GM12864 (cell line): ENCODE measurements at regions not wholly inside any gene's neighbourhood (a gene's known extent, or its start where the extent isn't known, plus 50 kb on each side); places are given as distances from the start of the nearest gene placed in this dataset.

Experiments
- DNase-seq: peaks from one replicate; pipeline ENCODE4 v3.0.0-alpha.2; 2011; ENCODE audit warnings: low read depth
- H3K4me3 ChIP-seq: 2 replicates; pipeline ENCODE4 v1.5.1; 2011; ENCODE audit warnings: mild to moderate bottlenecking, low read depth, low read length, control low read depth
- TF ChIP-seq, protein P1 (sequence below): IDR thresholded peaks from 2 replicates; pipeline ENCODE4 v1.5.1; 2011; ENCODE audit warnings: low read depth, mild to moderate bottlenecking, moderate library complexity, low read length, control low read depth, inconsistent platforms; ENCODE audit errors: missing control alignments

DNA sequence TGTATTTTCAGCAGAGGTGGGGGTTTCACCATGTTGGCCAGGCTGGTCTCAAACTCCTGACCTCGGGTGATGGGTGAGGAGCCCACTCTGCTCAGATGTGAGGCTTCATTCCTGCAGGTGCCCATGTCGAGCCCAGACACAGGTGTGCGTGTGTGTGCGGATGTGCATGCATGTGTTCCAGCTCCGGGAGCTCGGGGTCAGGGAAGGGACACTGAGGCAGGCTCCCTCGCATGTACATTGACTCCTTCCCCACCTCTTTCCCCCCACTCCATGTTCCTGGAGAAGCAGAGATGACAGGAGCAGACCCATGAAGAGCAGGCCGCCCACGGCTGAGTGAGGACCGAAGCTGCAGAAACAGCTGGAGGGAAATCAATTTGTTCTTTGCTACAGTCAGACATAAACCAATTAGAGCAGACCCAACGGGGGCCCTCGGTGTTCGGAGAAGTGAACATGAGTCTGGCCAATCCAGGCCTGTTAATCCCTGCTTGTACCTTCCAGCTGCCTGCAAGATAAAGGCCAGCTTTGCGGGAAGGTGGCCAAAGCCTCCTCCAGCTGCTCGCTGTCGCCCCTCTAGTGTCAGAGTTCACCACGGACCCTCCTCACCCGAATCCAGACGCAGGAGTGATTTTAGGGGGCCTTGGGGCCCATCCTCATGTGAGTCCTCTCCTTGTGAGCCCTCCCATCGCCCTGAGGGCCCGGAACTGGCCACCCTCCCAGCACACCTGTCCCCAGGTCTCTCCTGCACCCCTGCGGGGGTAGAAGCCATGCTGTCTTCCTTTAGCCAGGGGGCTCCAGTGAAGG, 321.0 kb upstream of the RTL1 start:
- DNase-seq = no peak
- TF ChIP-seq, protein P1, sequence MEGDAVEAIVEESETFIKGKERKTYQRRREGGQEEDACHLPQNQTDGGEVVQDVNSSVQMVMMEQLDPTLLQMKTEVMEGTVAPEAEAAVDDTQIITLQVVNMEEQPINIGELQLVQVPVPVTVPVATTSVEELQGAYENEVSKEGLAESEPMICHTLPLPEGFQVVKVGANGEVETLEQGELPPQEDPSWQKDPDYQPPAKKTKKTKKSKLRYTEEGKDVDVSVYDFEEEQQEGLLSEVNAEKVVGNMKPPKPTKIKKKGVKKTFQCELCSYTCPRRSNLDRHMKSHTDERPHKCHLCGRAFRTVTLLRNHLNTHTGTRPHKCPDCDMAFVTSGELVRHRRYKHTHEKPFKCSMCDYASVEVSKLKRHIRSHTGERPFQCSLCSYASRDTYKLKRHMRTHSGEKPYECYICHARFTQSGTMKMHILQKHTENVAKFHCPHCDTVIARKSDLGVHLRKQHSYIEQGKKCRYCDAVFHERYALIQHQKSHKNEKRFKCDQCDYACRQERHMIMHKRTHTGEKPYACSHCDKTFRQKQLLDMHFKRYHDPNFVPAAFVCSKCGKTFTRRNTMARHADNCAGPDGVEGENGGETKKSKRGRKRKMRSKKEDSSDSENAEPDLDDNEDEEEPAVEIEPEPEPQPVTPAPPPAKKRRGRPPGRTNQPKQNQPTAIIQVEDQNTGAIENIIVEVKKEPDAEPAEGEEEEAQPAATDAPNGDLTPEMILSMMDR = no peak
- no peak overlapping the region for H3K4me3 ChIP-seq

DNA sequence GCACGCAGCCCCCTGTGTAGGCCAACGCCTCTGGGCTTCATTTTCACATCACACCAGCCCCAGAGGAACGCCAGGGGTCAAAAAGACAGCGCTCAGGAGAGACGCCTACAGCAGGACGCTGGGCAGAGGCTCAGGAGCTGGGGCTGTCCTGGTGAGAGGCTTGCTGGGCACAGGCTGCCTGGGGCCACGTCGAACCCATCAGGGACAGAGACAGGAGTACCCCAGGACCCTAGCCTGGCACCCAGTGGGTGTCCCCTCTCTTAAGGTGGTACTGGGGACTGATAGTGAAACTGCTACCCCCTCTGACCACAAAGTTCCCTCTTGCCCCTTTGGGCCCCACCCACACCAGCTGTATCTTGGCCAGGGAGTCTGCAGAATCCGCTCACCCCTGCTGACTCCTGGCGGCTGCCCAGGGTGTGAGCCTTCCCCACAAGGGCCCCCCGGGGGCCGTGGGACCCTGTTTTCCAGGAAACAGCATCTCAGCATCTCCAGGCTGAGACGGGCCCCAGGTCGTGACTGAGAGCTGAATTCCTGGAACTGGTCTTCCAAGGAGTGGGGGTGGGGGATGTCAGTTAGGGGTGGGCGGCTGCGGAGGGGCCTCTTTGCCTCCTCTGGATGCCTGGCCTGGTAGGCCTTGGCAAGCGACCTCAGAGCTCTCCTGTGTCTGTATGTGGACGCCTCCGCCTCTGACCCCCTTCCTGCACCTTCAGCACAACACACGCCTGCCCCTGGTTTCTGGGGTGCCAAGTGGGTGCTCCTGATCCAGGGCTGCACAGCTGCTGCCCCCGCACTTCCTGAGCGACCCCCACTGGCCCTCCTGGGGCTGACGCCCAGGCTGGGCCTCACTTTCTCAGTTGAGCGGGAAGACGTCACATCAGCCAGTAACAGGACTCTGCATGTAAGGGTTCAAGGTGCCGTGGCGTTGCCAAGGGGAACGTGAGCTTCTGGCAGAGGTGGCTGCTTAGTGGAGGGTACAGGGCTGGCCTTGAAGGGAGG, 321.9 kb upstream of the RTL1 start:
- TF ChIP-seq, protein P1 = no peak
- DNase-seq = no peak

DNA sequence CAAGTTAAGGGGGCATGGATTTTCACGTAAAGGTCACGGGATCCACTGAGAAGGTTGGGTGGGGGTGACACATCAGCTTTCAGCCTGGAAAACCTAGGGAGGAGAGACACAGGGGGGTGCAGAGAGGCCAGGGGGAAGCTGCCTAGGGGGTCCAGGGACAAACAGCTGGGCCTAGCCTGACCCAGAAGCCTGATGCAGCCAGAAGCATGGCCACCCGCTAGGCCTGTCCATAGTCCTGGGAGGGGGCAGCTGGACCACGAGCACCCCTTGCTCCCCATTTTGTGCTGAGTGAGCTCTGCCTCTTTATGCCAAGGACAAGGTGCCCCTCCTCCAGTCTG, 322.7 kb upstream of the RTL1 start:
- DNase-seq = no peak
- no peak overlapping the region for H3K4me3 ChIP-seq
- TF ChIP-seq, protein P1 = no peak

More for the DNA sequence above, 321.9 kb upstream of the RTL1 start:
- no peak overlapping the region for H3K4me3 ChIP-seq

DNA sequence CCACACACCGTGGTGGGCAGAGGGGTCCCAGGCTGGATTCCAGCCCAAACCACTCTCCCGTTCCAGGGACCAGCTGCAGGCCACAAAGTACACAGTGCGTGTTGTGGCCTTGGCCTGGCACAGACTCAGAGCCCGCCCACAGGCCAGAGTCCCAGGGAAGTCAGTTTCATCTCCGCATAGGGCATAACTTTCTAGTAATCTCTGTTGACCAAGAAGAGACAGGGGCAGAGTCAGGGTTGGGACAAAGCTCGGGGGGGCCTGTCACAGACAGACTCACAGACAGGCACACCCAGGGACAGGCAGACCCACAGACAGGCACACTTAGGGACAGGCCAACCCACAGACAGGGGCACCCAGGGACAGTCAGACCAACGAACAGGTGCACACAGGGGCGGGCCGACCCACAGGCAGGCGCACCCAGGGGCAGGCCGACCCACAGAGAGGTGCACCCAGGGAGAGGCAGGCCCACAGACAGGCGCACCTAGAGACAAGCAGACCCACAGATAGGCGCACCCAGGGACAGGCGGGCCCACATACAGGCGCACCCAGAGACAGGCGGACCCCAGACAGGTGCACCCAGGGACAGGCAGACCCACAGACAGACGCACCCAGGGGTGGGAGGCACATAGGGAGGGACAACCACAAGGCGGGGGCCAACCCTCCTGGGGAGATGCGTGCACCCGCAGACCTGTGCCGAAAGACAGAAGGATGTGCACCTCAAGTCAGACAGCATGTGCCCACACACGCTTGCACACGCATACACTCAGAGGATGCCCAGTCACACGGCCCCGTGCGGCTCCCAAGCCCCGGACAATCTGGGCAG, 323.3 kb upstream of the RTL1 start:
- DNase-seq = no peak
- TF ChIP-seq, protein P1 = no peak
- no peak overlapping the region for H3K4me3 ChIP-seq

DNA sequence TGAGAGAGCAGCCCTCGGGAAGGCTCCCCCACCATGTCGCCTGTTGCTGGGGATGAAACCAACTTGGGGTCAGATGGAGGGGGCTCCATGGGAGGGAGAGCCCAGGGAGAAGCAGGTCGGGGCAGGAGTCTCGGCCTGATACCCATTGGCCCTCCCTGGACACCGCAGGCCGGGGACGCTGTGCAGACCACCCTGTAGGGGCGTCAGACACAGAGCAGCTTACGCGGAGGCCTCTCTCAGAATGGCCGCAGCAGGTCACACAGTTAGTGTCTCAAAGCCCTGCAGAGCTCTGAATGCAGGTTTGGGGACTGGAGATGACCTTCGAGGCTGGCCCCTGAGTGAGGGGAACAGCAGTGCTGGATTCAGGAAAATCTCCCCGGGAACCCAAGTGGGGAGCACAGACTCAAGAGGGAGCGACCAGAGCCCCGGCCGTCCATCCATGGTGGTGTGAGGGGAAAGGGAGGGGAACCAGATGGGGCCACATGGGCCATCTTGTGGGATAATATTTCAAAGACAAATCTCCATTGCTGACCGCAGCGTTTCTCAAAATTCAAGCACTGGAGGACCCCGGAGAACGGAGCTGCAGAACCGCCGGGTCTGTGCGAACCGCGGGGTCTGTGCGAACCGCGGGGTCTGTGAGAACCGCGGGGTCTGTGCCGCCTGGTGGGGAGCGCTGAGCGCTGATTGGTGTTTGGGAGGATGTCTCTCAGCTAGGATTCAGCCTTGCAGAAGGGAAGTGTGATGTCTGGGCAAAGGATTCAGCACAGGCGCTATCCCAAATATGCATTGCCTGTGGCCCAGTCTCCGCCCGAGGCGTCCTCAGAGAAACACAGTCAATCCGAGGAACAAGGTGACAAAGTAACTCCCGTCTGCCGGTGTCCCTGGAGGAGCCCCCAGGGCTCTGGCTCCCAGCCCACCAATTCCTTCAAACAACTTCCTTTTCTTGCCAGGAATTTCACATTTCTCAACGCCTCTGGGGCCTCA, 324.4 kb upstream of the RTL1 start:
- TF ChIP-seq, protein P1 = no peak
- DNase-seq = no peak
- no peak overlapping the region for H3K4me3 ChIP-seq

DNA sequence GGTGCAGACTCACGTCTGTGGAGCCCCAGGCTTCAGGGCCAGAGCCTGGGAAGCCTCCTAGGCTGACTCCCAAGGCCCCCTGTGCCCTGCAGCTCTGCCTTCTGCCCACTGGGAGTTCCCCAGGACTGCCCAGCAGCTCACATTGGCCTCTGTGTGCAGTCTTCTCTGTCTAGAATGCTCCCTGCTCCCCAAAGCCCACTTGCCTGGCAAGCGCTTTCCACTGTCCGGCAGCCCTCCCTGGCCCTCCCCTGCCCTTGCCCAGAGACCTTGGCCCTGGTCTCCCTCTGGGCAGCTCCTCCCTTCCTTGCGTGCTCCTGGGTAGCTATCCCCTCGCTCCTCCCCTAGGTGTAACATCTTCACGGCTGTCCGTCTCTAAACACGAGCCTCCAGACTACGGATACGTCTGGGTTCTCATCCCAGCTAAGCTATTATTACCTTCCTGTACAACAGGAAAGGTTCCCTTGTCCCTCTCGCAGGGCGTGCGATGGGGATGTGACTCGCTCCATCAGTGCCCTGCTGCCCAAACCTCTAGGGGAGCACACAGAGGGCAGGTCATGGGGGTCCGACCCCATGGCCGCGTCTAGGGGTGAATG, 325.5 kb upstream of the RTL1 start:
- DNase-seq = no peak
- H3K4me3 ChIP-seq = no peak overlapping the region
- TF ChIP-seq, protein P1 = no peak
